Neural cell (in vitro differentiated cells): ENCODE measurements at regions not wholly inside any gene's neighbourhood (a gene's known extent, or its start where the extent isn't known, plus 50 kb on each side); places are given as distances from the start of the nearest gene placed in this dataset.

ENCODE experiments used
- EP300 ChIP-seq: fragments of 450-650 bp; conservative IDR thresholded peaks from 2 replicates; pipeline ENCODE4 v1.6.1; 2014; ENCODE audit warnings: antibody characterized with exemption, mild to moderate bottlenecking, moderate library complexity; ENCODE audit not compliant: poor library complexity, severe bottlenecking
- EZH2 ChIP-seq: fragments of 200-600, 300-800 bp; shearing (Covaris generic), sonication (generic); IDR thresholded peaks from 2 replicates; pipeline ENCODE4 v1.6.1; 2014; ENCODE audit warnings: antibody characterized with exemption, low read length, borderline replicate concordance, mild to moderate bottlenecking; ENCODE audit not compliant: insufficient read depth, poor library complexity, severe bottlenecking
- POLR2AphosphoS5 ChIP-seq: IDR thresholded peaks from 2 replicates; pipeline ENCODE4 v1.6.1; 2012
- RAD21 ChIP-seq: fragments of 450-650 bp; conservative IDR thresholded peaks from 2 replicates; pipeline ENCODE4 v1.6.1; 2014; ENCODE audit warnings: antibody characterized with exemption, mild to moderate bottlenecking, moderate library complexity
- TAF1 ChIP-seq: IDR thresholded peaks from 2 replicates; pipeline ENCODE4 v1.6.1; 2012; ENCODE audit warnings: low read depth
- TF ChIP-seq, protein P1 (sequence below): IDR thresholded peaks from 2 replicates; pipeline ENCODE4 v1.6.1; 2012; ENCODE audit warnings: borderline replicate concordance
- TF ChIP-seq, protein P2 (sequence below): fragments of 450-650 bp; IDR thresholded peaks from 2 replicates; pipeline ENCODE4 v1.5.1; 2014; ENCODE audit warnings: antibody characterized with exemption, mild to moderate bottlenecking, moderate library complexity; ENCODE audit not compliant: poor library complexity, severe bottlenecking

DNA sequence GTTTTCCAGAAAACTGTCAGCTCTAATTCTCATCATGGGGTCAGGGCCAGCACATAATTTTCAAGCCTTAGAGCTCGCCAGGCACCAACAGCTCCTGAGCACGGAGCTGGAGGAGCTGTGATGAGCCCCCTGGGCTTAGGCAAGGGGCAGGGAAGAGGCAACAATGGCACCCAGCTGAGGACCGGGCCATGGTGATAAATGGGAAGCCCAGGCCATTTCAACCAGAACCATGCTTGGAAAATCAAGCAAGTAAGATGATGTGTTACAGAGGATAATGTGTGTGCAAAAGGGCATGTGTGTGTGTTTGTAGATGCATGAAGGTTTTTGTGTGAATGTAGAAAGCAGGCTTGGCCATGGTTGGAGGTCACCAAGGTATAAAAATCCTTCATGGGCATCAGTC lies 66.8 kb upstream of the UBAC2 start:
- TF ChIP-seq, protein P1, sequence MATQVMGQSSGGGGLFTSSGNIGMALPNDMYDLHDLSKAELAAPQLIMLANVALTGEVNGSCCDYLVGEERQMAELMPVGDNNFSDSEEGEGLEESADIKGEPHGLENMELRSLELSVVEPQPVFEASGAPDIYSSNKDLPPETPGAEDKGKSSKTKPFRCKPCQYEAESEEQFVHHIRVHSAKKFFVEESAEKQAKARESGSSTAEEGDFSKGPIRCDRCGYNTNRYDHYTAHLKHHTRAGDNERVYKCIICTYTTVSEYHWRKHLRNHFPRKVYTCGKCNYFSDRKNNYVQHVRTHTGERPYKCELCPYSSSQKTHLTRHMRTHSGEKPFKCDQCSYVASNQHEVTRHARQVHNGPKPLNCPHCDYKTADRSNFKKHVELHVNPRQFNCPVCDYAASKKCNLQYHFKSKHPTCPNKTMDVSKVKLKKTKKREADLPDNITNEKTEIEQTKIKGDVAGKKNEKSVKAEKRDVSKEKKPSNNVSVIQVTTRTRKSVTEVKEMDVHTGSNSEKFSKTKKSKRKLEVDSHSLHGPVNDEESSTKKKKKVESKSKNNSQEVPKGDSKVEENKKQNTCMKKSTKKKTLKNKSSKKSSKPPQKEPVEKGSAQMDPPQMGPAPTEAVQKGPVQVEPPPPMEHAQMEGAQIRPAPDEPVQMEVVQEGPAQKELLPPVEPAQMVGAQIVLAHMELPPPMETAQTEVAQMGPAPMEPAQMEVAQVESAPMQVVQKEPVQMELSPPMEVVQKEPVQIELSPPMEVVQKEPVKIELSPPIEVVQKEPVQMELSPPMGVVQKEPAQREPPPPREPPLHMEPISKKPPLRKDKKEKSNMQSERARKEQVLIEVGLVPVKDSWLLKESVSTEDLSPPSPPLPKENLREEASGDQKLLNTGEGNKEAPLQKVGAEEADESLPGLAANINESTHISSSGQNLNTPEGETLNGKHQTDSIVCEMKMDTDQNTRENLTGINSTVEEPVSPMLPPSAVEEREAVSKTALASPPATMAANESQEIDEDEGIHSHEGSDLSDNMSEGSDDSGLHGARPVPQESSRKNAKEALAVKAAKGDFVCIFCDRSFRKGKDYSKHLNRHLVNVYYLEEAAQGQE, result no peak
- TF ChIP-seq, protein P2, sequence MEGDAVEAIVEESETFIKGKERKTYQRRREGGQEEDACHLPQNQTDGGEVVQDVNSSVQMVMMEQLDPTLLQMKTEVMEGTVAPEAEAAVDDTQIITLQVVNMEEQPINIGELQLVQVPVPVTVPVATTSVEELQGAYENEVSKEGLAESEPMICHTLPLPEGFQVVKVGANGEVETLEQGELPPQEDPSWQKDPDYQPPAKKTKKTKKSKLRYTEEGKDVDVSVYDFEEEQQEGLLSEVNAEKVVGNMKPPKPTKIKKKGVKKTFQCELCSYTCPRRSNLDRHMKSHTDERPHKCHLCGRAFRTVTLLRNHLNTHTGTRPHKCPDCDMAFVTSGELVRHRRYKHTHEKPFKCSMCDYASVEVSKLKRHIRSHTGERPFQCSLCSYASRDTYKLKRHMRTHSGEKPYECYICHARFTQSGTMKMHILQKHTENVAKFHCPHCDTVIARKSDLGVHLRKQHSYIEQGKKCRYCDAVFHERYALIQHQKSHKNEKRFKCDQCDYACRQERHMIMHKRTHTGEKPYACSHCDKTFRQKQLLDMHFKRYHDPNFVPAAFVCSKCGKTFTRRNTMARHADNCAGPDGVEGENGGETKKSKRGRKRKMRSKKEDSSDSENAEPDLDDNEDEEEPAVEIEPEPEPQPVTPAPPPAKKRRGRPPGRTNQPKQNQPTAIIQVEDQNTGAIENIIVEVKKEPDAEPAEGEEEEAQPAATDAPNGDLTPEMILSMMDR, result no peak
- no peak for TF ChIP-seq TAF1
- no peak for TF ChIP-seq POLR2AphosphoS5
- TF ChIP-seq EZH2, result no peak
- no peak for TF ChIP-seq RAD21
- TF ChIP-seq EP300, result no peak
